NOMO-1 treated with dmso at 0.1 percent for 144 hours (cell line): ENCODE measurements at regions not wholly inside any gene's neighbourhood (a gene's known extent, or its start where the extent isn't known, plus 50 kb on each side); places are given as distances from the start of the nearest gene placed in this dataset.
"Not testable (repeated sequence)": the region's sequence is repeated elsewhere in the genome, so short reads cannot be mapped to it uniquely, and the experiment has no call there.

Experiments used
- DNase-seq: peaks from one replicate; lab custom pipeline; 2025; ENCODE audit not compliant: unreplicated experiment; lab: John Stamatoyannopoulos, UW

GRCh38 chr12:125956186-125956585, 891.0 kb downstream of the AACS start:
- no peak for DNase-seq

GRCh38 chr12:125966641-125967040, 901.4 kb downstream of the AACS start:
- no peak for DNase-seq

- no peak for DNase-seq
These were observed 903.2 kb downstream of the AACS start for GRCh38 chr12:125968413-125968812.

GRCh38 chr12:125971981-125972380, 906.7 kb downstream of the AACS start:
- no peak for DNase-seq

GRCh38 chr12:125978286-125978685, 913.1 kb downstream of the AACS start:
- no peak for DNase-seq

GRCh38 chr12:125981610-125982253, 916.5 kb downstream of the AACS start:
- DNase-seq: no peak

- no peak for DNase-seq
These were observed 918.0 kb downstream of the AACS start for GRCh38 chr12:125983094-125983783.

- no peak for DNase-seq
These were observed 918.7 kb downstream of the AACS start for GRCh38 chr12:125983784-125984500.

GRCh38 chr12:125988545-125988944, 923.3 kb downstream of the AACS start:
- no peak for DNase-seq

- DNase-seq: no peak
These were observed 924.5 kb downstream of the AACS start for GRCh38 chr12:125989696-125990095.

GRCh38 chr12:125996443-125996842, 931.2 kb downstream of the AACS start:
- DNase-seq: no peak

- DNase-seq: no peak
These were observed 934.4 kb downstream of the AACS start for GRCh38 chr12:125999628-126000027.

- no peak for DNase-seq
These were observed 954.1 kb downstream of the AACS start for GRCh38 chr12:126019385-126019784.

- DNase-seq: no peak
These were observed 956.4 kb downstream of the AACS start for GRCh38 chr12:126021675-126022074.

- DNase-seq: no peak
These were observed 962.6 kb downstream of the AACS start for GRCh38 chr12:126027825-126028224.

- DNase-seq: no peak
These were observed 965.3 kb downstream of the AACS start for GRCh38 chr12:126030573-126030972.

GRCh38 chr12:126033751-126034150, 968.5 kb downstream of the AACS start:
- no peak for DNase-seq

- DNase-seq: no peak
These were observed 971.1 kb downstream of the AACS start for GRCh38 chr12:126036348-126036747.

- no peak for DNase-seq
These were observed 973.2 kb downstream of the AACS start for GRCh38 chr12:126038434-126038833.

GRCh38 chr12:126040307-126040706, 975.1 kb downstream of the AACS start:
- DNase-seq: no peak

GRCh38 chr12:126042286-126042685, 977.1 kb downstream of the AACS start:
- no peak for DNase-seq

GRCh38 chr12:126049501-126049900, 984.3 kb downstream of the AACS start:
- DNase-seq: not testable (repeated sequence)
